SU-DHL-6 (cell line): ENCODE measurements at regions not wholly inside any gene's neighbourhood (a gene's known extent, or its start where the extent isn't known, plus 50 kb on each side); places are given as distances from the start of the nearest gene placed in this dataset.

ENCODE experiments used
- H2AFZ ChIP-seq: fragments of 200-600 bp; sonication (generic); 2 replicates; pipeline ENCODE4 v1.6.1; 2014; ENCODE audit warnings: low read depth, mild to moderate bottlenecking, moderate library complexity, mixed read lengths, antibody characterized with exemption, low read length; ENCODE audit not compliant: severe bottlenecking
- H3F3A ChIP-seq: fragments of 200-600 bp; shearing (Covaris generic); 2 replicates; pipeline ENCODE4 v1.6.0; 2016; ENCODE audit warnings: antibody characterized with exemption, mild to moderate bottlenecking; ENCODE audit not compliant: insufficient read depth
- H3K27ac ChIP-seq: fragments of 200-600 bp; sonication (generic); 2 replicates; pipeline ENCODE4 v1.5.1; 2016; ENCODE audit warnings: low read depth, mild to moderate bottlenecking, low read length, moderate library complexity, mixed read lengths
- H3K27me3 ChIP-seq: fragments of 200-600 bp; sonication (generic), shearing (Covaris generic); 2 replicates; pipeline ENCODE4 v1.6.0; 2014; ENCODE audit warnings: mild to moderate bottlenecking, low read length
- H3K36me3 ChIP-seq: fragments of 200-600 bp; sonication (generic); 2 replicates; pipeline ENCODE4 v1.6.1; 2014; ENCODE audit warnings: mild to moderate bottlenecking, low read length, mixed read lengths
- H3K4me2 ChIP-seq: fragments of 300-600, 200-600 bp; shearing (Covaris generic), sonication (generic); 2 replicates; pipeline ENCODE4 v1.6.0; 2014; ENCODE audit warnings: low read length, low read depth, mild to moderate bottlenecking; ENCODE audit not compliant: poor library complexity, severe bottlenecking
- H3K4me3 ChIP-seq: fragments of 200-600 bp; sonication (generic); 2 replicates; pipeline ENCODE4 v1.5.1; 2014; ENCODE audit warnings: antibody characterized with exemption, low read length, mild to moderate bottlenecking, mixed read lengths; ENCODE audit not compliant: insufficient read depth, poor library complexity, severe bottlenecking
- H3K79me2 ChIP-seq: fragments of 200-600 bp; sonication (generic); 2 replicates; pipeline ENCODE4 v1.6.1; 2014; ENCODE audit warnings: mild to moderate bottlenecking, low read length, moderate library complexity; ENCODE audit not compliant: insufficient read depth
- H3K9ac ChIP-seq: fragments of 200-600 bp; sonication (generic); 2 replicates; pipeline ENCODE4 v1.7.0; 2014; ENCODE audit warnings: mild to moderate bottlenecking, low read length
- H3K9me2 ChIP-seq: fragments of 200-600 bp; sonication (generic); replicated peaks from 2 replicates; pipeline ENCODE4 v1.6.1; 2014; ENCODE audit warnings: low read length; ENCODE audit not compliant: insufficient read depth
- H3K9me3 ChIP-seq: fragments of 200-600 bp; sonication (generic); 2 replicates; pipeline ENCODE4 v1.6.1; 2014; ENCODE audit warnings: low read length, mixed read lengths; ENCODE audit not compliant: insufficient read depth
- H4K20me1 ChIP-seq: fragments of 200-600 bp; sonication (generic); 2 replicates; pipeline ENCODE4 v1.6.1; 2014; ENCODE audit warnings: low read depth, mild to moderate bottlenecking, antibody characterized with exemption, low read length, moderate library complexity, mixed read lengths
- CTCF ChIP-seq: fragments of 200-600 bp; sonication (generic); IDR thresholded peaks from one replicate; pipeline ENCODE4 v1.5.1; 2017; ENCODE audit warnings: antibody characterized with exemption, mild to moderate bottlenecking, low read length, moderate library complexity; ENCODE audit not compliant: insufficient read depth, poor library complexity, severe bottlenecking
- EZH2phosphoT487 ChIP-seq: fragments of 200-600 bp; sonication (generic), shearing (Covaris generic); conservative IDR thresholded peaks from 2 replicates; pipeline ENCODE4 v1.6.1; 2018; ENCODE audit warnings: mild to moderate bottlenecking, antibody characterized with exemption, low read length, moderate library complexity, mixed read lengths

GRCh38 chr14:54138024-54138353, 181.4 kb upstream of the BMP4 start:
- TF ChIP-seq EZH2phosphoT487 (no peak), CTCF (no peak)
- no peaks in the 10 kb centered on the region for H3K27me3 ChIP-seq
- H3K9me3 ChIP-seq: no peaks in the 10 kb centered on the region
- H3K9ac ChIP-seq: no peak overlapping the region
- H3K79me2 ChIP-seq: no peaks in the 10 kb centered on the region
- no peak overlapping the region for H2AFZ ChIP-seq
- no peak overlapping the region for H3K4me3 ChIP-seq
- no peaks in the 10 kb centered on the region for H3F3A ChIP-seq
- no peak overlapping the region for H3K4me2 ChIP-seq
- H4K20me1 ChIP-seq: no peaks in the 10 kb centered on the region
- H3K9me2 ChIP-seq: no peaks in the 10 kb centered on the region
- no peak overlapping the region for H3K27ac ChIP-seq
- no peaks in the 10 kb centered on the region for H3K36me3 ChIP-seq

GRCh38 chr14:54138354-54139038, 181.9 kb upstream of the BMP4 start:
- Histone ChIP-seq H3K9ac (no peak overlapping the region), H3K4me3 (no peak overlapping the region), H3K36me3 (no peaks in the 10 kb centered on the region), H3K27ac (no peak overlapping the region), H3K27me3 (no peaks in the 10 kb centered on the region), H3K9me3 (no peaks in the 10 kb centered on the region), H4K20me1 (no peaks in the 10 kb centered on the region), H3F3A (no peaks in the 10 kb centered on the region), H3K4me2 (no peak overlapping the region), H3K9me2 (no peaks in the 10 kb centered on the region), H2AFZ (no peak overlapping the region), H3K79me2 (no peaks in the 10 kb centered on the region)
- TF ChIP-seq CTCF (no peak), EZH2phosphoT487 (no peak)

- Histone ChIP-seq H4K20me1 (no peaks in the 10 kb centered on the region), H3K9ac (no peak overlapping the region), H3K79me2 (no peaks in the 10 kb centered on the region), H3K9me2 (no peaks in the 10 kb centered on the region), H3F3A (no peaks in the 10 kb centered on the region), H3K4me3 (no peak overlapping the region), H2AFZ (no peak overlapping the region), H3K36me3 (no peaks in the 10 kb centered on the region), H3K27ac (no peak overlapping the region), H3K9me3 (no peaks in the 10 kb centered on the region), H3K27me3 (no peaks in the 10 kb centered on the region), H3K4me2 (no peak overlapping the region)
- TF ChIP-seq EZH2phosphoT487 (no peak), CTCF (no peak)
These were observed 183.9 kb upstream of the BMP4 start for GRCh38 chr14:54140551-54140950.
